ENCODE measurements at regions not wholly inside any gene's neighbourhood (a gene's known extent, or its start where the extent isn't known, plus 50 kb on each side); places are given as distances from the start of the nearest gene placed in this dataset.

- H3K36me3 Mint-ChIP-seq, result no peaks in the 10 kb centered on the region
- no peak for ATAC-seq (ENCODE audit: low read depth in 2 of 2)
- no peak overlapping the region for H3K4me3 Mint-ChIP-seq
- H3K4me1 Mint-ChIP-seq, result no peaks in the 10 kb centered on the region
- peaks cover 0 to 2% (median 0%) of the 10 kb centered on the region in 7 donors for H3K9me3 Mint-ChIP-seq
- Histone ChIP-seq H3K9me3 (ENCODE audit: control insufficient read depth in 2 of 2, low read length in 2 of 2) (no peaks in the 10 kb centered on the region), H3K27me3 (ENCODE audit: control insufficient read depth, insufficient read depth, low read length) (peaks cover 2% of the 10 kb centered on the region), H3K36me3 (ENCODE audit: control insufficient read depth, insufficient read depth, low read length) (no peaks in the 10 kb centered on the region), H3K27ac (ENCODE audit: insufficient read depth, low read length, poor library complexity, severe bottlenecking) (no peak overlapping the region), H3K4me3 (ENCODE audit: low read depth, low read length) (no peak overlapping the region), H3K4me1 (ENCODE audit: control insufficient read depth, insufficient read depth, low read length, poor library complexity, severe bottlenecking) (no peaks in the 10 kb centered on the region)
- peaks cover 4% of the 10 kb centered on the region for H3K27me3 Mint-ChIP-seq
- no peak for DNase-seq
- no peak overlapping the region for H3K27ac Mint-ChIP-seq
Observed at GRCh38 chr3:43783987-43784639, 93.4 kb downstream of the ABHD5 start.

- H3K27ac ChIP-seq (ENCODE audit: insufficient read depth, low read length, poor library complexity, severe bottlenecking), result no peak overlapping the region
- Mint-ChIP-seq H3K4me1 (no peaks in the 10 kb centered on the region), H3K4me3 (no peak overlapping the region), H3K36me3 (no peaks in the 10 kb centered on the region), H3K9me3 (no peaks in the 10 kb centered on the region), H3K27me3 (peaks cover 4% of the 10 kb centered on the region), H3K27ac (no peak overlapping the region)
- no peaks in the 10 kb centered on the region for H3K36me3 ChIP-seq (ENCODE audit: control insufficient read depth, insufficient read depth, low read length)
- H3K4me1 ChIP-seq (ENCODE audit: control insufficient read depth, insufficient read depth, low read length, poor library complexity, severe bottlenecking), result no peaks in the 10 kb centered on the region
- no peaks in the 10 kb centered on the region for H3K9me3 ChIP-seq (ENCODE audit: control insufficient read depth in 2 of 2, low read length in 2 of 2)
- H3K27me3 ChIP-seq (ENCODE audit: control insufficient read depth, insufficient read depth, low read length), result peaks cover 2% of the 10 kb centered on the region
- ATAC-seq (ENCODE audit: low read depth in 2 of 2) (no peak), DNase-seq (no peak)
- H3K4me3 ChIP-seq (ENCODE audit: low read depth, low read length), result no peak overlapping the region
Observed at GRCh38 chr3:43784640-43785011, 93.9 kb downstream of the ABHD5 start.

- no peaks in the 10 kb centered on the region for H3K9me3 Mint-ChIP-seq
- Histone ChIP-seq H3K9me3 (ENCODE audit: control insufficient read depth in 2 of 2, low read length in 2 of 2) (no peaks in the 10 kb centered on the region), H3K27ac (ENCODE audit: insufficient read depth, low read length, poor library complexity, severe bottlenecking) (no peak overlapping the region), H3K4me1 (ENCODE audit: control insufficient read depth, insufficient read depth, low read length, poor library complexity, severe bottlenecking) (no peaks in the 10 kb centered on the region), H3K27me3 (ENCODE audit: control insufficient read depth, insufficient read depth, low read length) (peaks cover 2% of the 10 kb centered on the region), H3K4me3 (ENCODE audit: low read depth, low read length) (no peak overlapping the region), H3K36me3 (ENCODE audit: control insufficient read depth, insufficient read depth, low read length) (no peaks in the 10 kb centered on the region)
- no peaks in the 10 kb centered on the region for H3K36me3 Mint-ChIP-seq
- DNase-seq, result no peak
- peak overlapping the region in 1 of 3 donors; percentile 26 for H3K27ac Mint-ChIP-seq
- H3K4me3 Mint-ChIP-seq, result no peak overlapping the region
- peaks cover 4% of the 10 kb centered on the region for H3K27me3 Mint-ChIP-seq
- H3K4me1 Mint-ChIP-seq, result no peaks in the 10 kb centered on the region
- ATAC-seq (ENCODE audit: low read depth in 2 of 2), result no peak
Observed at GRCh38 chr3:43785551-43785950, 94.8 kb downstream of the ABHD5 start.

DNA sequence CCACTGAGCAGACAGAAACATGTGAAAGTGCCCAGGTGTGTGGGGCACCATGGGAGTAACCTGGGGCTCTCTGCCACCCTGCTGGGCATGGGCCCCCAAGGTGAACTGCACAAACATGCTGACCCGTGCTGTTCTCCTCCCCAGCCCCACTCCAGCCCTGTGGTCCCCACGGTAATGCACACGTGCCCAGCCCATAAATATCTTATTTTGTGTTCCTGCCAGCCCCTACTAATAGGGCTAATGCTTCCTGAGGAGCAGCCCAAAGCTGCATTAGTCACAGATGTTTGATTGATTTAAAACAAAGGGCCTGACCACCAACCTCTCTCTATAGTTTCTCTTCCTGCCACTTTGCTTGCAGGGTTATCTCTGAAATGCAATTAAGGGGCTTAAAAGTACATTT, 95.4 kb downstream of the ABHD5 start:
- Histone ChIP-seq H3K4me3 (ENCODE audit: low read depth, low read length) (no peak overlapping the region), H3K4me1 (ENCODE audit: control insufficient read depth, insufficient read depth, low read length, poor library complexity, severe bottlenecking) (no peaks in the 10 kb centered on the region), H3K27ac (ENCODE audit: insufficient read depth, low read length, poor library complexity, severe bottlenecking) (no peak overlapping the region), H3K27me3 (ENCODE audit: control insufficient read depth, insufficient read depth, low read length) (peaks cover 2% of the 10 kb centered on the region), H3K9me3 (ENCODE audit: control insufficient read depth in 2 of 2, low read length in 2 of 2) (no peaks in the 10 kb centered on the region), H3K36me3 (ENCODE audit: control insufficient read depth, insufficient read depth, low read length) (no peaks in the 10 kb centered on the region)
- Mint-ChIP-seq H3K9me3 (no peaks in the 10 kb centered on the region), H3K4me3 (no peak overlapping the region), H3K36me3 (no peaks in the 10 kb centered on the region), H3K4me1 (no peaks in the 10 kb centered on the region), H3K27ac (no peak overlapping the region), H3K27me3 (peaks cover 6% of the 10 kb centered on the region)
- DNase-seq (no peak), ATAC-seq (ENCODE audit: low read depth in 2 of 2) (no peak)

DNA sequence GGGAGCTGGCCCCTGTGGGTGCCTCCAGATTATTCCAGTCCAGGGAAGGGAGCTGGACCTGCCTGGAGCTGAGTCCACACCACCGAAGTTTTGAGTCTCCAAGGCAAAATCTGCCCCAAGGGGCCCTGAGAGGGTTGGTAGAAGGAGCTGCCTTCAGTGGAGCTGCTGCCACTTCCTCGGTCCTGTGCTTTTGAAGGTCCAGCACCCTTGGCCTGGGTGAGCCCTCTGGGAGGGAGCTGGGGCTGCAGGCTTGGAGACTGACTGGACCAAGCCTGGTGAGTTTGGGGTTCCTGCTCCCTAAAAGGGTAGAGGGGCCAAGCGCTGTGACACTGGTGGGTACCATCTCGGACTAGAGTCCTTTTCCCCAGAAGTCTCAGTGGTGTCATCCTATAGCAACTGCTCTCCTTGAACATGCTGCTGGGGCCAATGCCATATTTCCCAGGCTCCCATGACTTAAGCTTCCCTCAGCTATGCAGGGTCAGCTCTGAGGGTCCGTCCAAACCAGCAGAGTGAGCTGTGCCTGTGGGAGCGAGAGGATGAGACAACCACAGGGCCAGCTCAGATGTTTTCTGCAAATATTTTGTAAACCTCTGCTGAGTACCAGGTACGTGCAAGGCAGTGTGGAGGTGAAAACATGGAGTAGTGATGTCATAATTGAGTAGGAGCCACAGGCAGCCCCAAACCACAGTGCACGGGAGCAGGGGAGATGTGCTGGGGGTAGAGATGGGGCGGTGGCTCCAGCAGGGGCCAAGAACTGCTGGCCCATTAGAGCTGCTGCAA, 96.0 kb downstream of the ABHD5 start:
- no peaks in the 10 kb centered on the region for H3K36me3 ChIP-seq (ENCODE audit: control insufficient read depth, insufficient read depth, low read length)
- H3K27ac Mint-ChIP-seq, result no peak overlapping the region
- no peaks in the 10 kb centered on the region for H3K9me3 Mint-ChIP-seq
- H3K9me3 ChIP-seq (ENCODE audit: control insufficient read depth in 2 of 2, low read length in 2 of 2), result no peaks in the 10 kb centered on the region
- no peak overlapping the region for H3K27ac ChIP-seq (ENCODE audit: insufficient read depth, low read length, poor library complexity, severe bottlenecking)
- peaks cover 11% of the 10 kb centered on the region for H3K27me3 Mint-ChIP-seq
- no peak for DNase-seq
- H3K36me3 Mint-ChIP-seq, result no peaks in the 10 kb centered on the region
- no peaks in the 10 kb centered on the region for H3K4me1 ChIP-seq (ENCODE audit: control insufficient read depth, insufficient read depth, low read length, poor library complexity, severe bottlenecking)
- ATAC-seq (ENCODE audit: low read depth in 2 of 2), result no peak
- no peaks in the 10 kb centered on the region for H3K4me1 Mint-ChIP-seq
- no peak overlapping the region for H3K4me3 Mint-ChIP-seq
- H3K27me3 ChIP-seq (ENCODE audit: control insufficient read depth, insufficient read depth, low read length), result peaks cover 3% of the 10 kb centered on the region
- H3K4me3 ChIP-seq (ENCODE audit: low read depth, low read length), result no peak overlapping the region

GRCh38 chr3:43787330-43787729, 96.6 kb downstream of the ABHD5 start:
- Mint-ChIP-seq H3K4me1 (no peaks in the 10 kb centered on the region), H3K27me3 (peaks cover 14% of the 10 kb centered on the region)
- no peaks in the 10 kb centered on the region for H3K36me3 ChIP-seq (ENCODE audit: control insufficient read depth, insufficient read depth, low read length)

DNA sequence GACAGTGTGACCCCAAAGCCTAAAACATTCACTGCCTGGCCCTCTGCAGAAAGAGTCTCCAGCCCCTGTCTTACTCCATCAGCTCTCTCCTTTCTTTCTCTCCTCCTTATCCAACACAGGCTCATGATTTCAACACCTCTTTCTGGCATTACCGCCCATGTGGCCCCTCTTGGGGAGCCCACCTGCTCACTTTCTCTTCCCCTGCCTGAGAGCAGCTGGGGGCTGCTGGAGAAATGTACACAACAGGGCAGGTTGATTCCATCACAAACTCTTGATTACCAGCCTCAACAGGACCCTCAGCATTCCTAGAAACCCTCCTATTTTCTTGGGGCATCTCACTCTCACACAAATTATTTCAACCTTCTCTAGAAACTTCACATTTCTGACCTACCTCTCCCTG, 98.3 kb downstream of the ABHD5 start:
- no peaks in the 10 kb centered on the region for H3K36me3 ChIP-seq (ENCODE audit: control insufficient read depth, insufficient read depth, low read length)
- no peaks in the 10 kb centered on the region for H3K9me3 ChIP-seq (ENCODE audit: control insufficient read depth in 2 of 2, low read length in 2 of 2)
- H3K36me3 Mint-ChIP-seq, result no peaks in the 10 kb centered on the region
- DNase-seq (no peak), ATAC-seq (ENCODE audit: low read depth in 2 of 2) (no peak)
- no peaks in the 10 kb centered on the region for H3K9me3 Mint-ChIP-seq
- no peaks in the 10 kb centered on the region for H3K4me1 ChIP-seq (ENCODE audit: control insufficient read depth, insufficient read depth, low read length, poor library complexity, severe bottlenecking)
- H3K27me3 ChIP-seq (ENCODE audit: control insufficient read depth, insufficient read depth, low read length), result peaks cover 8% of the 10 kb centered on the region
- no peaks in the 10 kb centered on the region for H3K4me1 Mint-ChIP-seq
- no peak overlapping the region for H3K4me3 Mint-ChIP-seq
- H3K27me3 Mint-ChIP-seq, result peaks cover 15% of the 10 kb centered on the region
- H3K27ac ChIP-seq (ENCODE audit: insufficient read depth, low read length, poor library complexity, severe bottlenecking), result no peak overlapping the region
- H3K27ac Mint-ChIP-seq, result no peak overlapping the region
- H3K4me3 ChIP-seq (ENCODE audit: low read depth, low read length), result no peak overlapping the region

More at GRCh38 chr3:43787330-43787729, 96.6 kb downstream of the ABHD5 start:
- no peaks in the 10 kb centered on the region for H3K36me3 Mint-ChIP-seq
- DNase-seq (no peak), ATAC-seq (ENCODE audit: low read depth in 2 of 2) (no peak)
- H3K9me3 Mint-ChIP-seq, result no peaks in the 10 kb centered on the region
- H3K27ac Mint-ChIP-seq, result no peak overlapping the region
- H3K9me3 ChIP-seq (ENCODE audit: control insufficient read depth in 2 of 2, low read length in 2 of 2), result no peaks in the 10 kb centered on the region
- no peaks in the 10 kb centered on the region for H3K4me1 ChIP-seq (ENCODE audit: control insufficient read depth, insufficient read depth, low read length, poor library complexity, severe bottlenecking)
- no peak overlapping the region for H3K4me3 Mint-ChIP-seq
- no peak overlapping the region for H3K27ac ChIP-seq (ENCODE audit: insufficient read depth, low read length, poor library complexity, severe bottlenecking)
- no peak overlapping the region for H3K4me3 ChIP-seq (ENCODE audit: low read depth, low read length)
- peaks cover 5% of the 10 kb centered on the region for H3K27me3 ChIP-seq (ENCODE audit: control insufficient read depth, insufficient read depth, low read length)

- no peaks in the 10 kb centered on the region for H3K36me3 ChIP-seq (ENCODE audit: control insufficient read depth, insufficient read depth, low read length)
- H3K27ac Mint-ChIP-seq, result no peak overlapping the region
- H3K4me1 ChIP-seq (ENCODE audit: control insufficient read depth, insufficient read depth, low read length, poor library complexity, severe bottlenecking), result no peaks in the 10 kb centered on the region
- H3K4me3 Mint-ChIP-seq, result no peak overlapping the region
- H3K27me3 Mint-ChIP-seq, result peaks cover 21% of the 10 kb centered on the region
- no peaks in the 10 kb centered on the region for H3K4me1 Mint-ChIP-seq
- no peaks in the 10 kb centered on the region for H3K36me3 Mint-ChIP-seq
- ATAC-seq (ENCODE audit: low read depth in 2 of 2) (no peak), DNase-seq (no peak)
- H3K9me3 ChIP-seq (ENCODE audit: control insufficient read depth in 2 of 2, low read length in 2 of 2), result no peaks in the 10 kb centered on the region
- no peak overlapping the region for H3K27ac ChIP-seq (ENCODE audit: insufficient read depth, low read length, poor library complexity, severe bottlenecking)
- H3K9me3 Mint-ChIP-seq, result no peaks in the 10 kb centered on the region
- no peak overlapping the region for H3K4me3 ChIP-seq (ENCODE audit: low read depth, low read length)
- H3K27me3 ChIP-seq (ENCODE audit: control insufficient read depth, insufficient read depth, low read length), result peaks cover 11% of the 10 kb centered on the region
Observed at GRCh38 chr3:43790060-43790459, 99.3 kb downstream of the ABHD5 start.

Measured in CD4-positive, CD25-positive, alpha-beta regulatory T cell (primary cell).